IPS-18a (cell line): ENCODE measurements at regions not wholly inside any gene's neighbourhood (a gene's known extent, or its start where the extent isn't known, plus 50 kb on each side); places are given as distances from the start of the nearest gene placed in this dataset.

Experiments used
- H3K27ac ChIP-seq: one replicate; pipeline ENCODE4 v1.5.1; 2013; ENCODE audit warnings: low read length
- H3K27me3 ChIP-seq: one replicate; pipeline ENCODE4 v1.6.1; 2013; ENCODE audit warnings: mild to moderate bottlenecking, low read length; ENCODE audit not compliant: control insufficient read depth, insufficient read depth
- H3K36me3 ChIP-seq: one replicate; pipeline ENCODE4 v1.6.1; 2013; ENCODE audit warnings: low read depth, low read length; ENCODE audit not compliant: control insufficient read depth
- H3K4me1 ChIP-seq: one replicate; pipeline ENCODE4 v1.6.1; 2013; ENCODE audit warnings: low read depth, low read length; ENCODE audit not compliant: control insufficient read depth
- H3K4me3 ChIP-seq: one replicate; pipeline ENCODE4 v1.5.1; 2013; ENCODE audit warnings: low read length
- H3K9ac ChIP-seq: one replicate; pipeline ENCODE4 v1.6.1; 2013; ENCODE audit warnings: mild to moderate bottlenecking, low read length, moderate library complexity
- H3K9me3 ChIP-seq: one replicate; pipeline ENCODE4 v1.6.1; 2013; ENCODE audit warnings: low read depth, low read length; ENCODE audit not compliant: control insufficient read depth

DNA sequence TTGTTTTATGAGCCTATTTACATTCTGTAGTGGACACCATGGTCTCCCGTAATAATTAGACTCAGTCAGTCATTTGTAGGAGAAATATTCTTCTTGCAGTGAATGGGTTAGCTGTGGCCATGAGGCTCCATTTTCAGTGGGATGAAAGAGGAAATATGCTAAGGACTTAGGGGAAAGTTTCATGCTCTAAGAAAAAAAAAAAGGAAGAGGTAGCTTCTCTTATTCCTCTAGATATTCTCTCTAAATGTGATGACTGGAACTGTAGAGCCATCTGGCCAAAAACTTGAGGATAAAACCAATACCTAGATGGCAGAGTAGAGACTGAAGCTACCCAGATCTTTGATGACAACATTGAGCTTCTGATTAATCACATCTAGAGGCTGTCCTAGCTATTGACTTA, 75.8 kb upstream of the SESN3 start:
- no peak overlapping the region for H3K9ac ChIP-seq
- peaks cover 5% of the 10 kb centered on the region for H3K4me1 ChIP-seq
- no peaks in the 10 kb centered on the region for H3K36me3 ChIP-seq
- H3K27me3 ChIP-seq = no peaks in the 10 kb centered on the region
- no peak overlapping the region for H3K27ac ChIP-seq
- no peaks in the 10 kb centered on the region for H3K9me3 ChIP-seq
- no peak overlapping the region for H3K4me3 ChIP-seq

DNA sequence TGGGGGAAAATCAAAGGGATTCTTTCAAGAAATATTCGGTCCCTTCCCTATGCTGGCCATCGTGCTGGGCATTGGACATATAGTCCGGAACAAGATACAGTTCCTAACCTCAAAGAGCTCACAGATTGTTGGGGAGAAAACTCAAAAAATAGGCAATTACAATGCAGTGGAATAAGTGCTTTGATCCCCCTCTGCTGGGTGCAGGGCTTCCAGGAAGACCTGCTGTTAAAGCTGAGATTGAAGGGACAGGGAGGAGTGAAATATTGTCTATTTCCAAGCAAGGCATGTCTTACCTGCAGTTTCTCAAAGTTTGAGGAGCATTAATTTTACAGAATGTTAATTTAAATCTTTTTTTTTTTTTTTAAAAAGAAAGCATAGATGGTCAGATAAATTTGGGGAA, 75.1 kb upstream of the SESN3 start:
- peaks cover 5% of the 10 kb centered on the region for H3K4me1 ChIP-seq
- H3K27me3 ChIP-seq = no peaks in the 10 kb centered on the region
- H3K4me3 ChIP-seq = no peak overlapping the region
- no peak overlapping the region for H3K27ac ChIP-seq
- H3K36me3 ChIP-seq = no peaks in the 10 kb centered on the region
- H3K9ac ChIP-seq = no peak overlapping the region
- no peaks in the 10 kb centered on the region for H3K9me3 ChIP-seq

DNA sequence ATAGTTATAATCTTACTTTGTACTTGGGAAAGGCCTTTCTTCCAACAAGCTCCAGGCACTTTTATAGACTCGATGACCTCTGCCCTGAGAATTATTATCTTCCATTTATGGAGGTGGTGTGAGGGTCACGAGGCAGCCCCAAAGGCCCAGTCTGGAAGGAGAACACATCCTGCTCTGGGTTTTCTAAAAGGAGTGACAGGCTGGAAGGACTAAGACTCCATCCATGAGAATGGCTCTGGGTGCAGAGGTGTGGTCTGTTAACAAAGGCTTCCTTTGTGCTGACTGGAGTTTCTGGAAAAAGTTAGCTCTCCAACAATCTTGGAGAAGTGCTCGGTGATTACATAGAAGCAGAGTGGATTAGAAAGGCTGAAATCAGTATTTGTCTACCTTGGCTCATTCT, 74.7 kb upstream of the SESN3 start:
- peaks cover 5% of the 10 kb centered on the region for H3K4me1 ChIP-seq
- H3K9ac ChIP-seq = no peak overlapping the region
- H3K9me3 ChIP-seq = no peaks in the 10 kb centered on the region
- no peak overlapping the region for H3K27ac ChIP-seq
- H3K27me3 ChIP-seq = no peaks in the 10 kb centered on the region
- H3K36me3 ChIP-seq = no peaks in the 10 kb centered on the region
- no peak overlapping the region for H3K4me3 ChIP-seq

DNA sequence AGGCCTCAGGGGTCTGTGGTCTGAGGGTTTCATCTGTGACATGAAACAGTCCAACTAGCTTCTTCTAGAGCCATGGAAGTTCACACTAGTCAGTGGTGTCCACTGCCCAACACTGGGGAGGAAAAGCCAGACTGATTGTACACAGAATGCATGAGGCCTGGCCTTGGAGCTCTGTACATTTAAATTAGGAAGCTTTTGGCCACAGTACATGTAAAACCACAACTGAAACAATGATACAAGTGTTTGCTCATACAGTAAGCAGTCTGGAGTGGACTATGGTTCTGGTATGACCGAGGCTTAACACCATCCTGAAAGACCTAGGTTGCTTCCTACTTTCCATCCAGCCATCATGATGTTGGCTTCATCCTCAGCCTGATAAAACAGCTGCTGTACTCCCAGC, 73.8 kb upstream of the SESN3 start:
- Histone ChIP-seq H3K27me3 (no peaks in the 10 kb centered on the region), H3K36me3 (no peaks in the 10 kb centered on the region), H3K9me3 (no peaks in the 10 kb centered on the region), H3K4me3 (no peak overlapping the region), H3K27ac (no peak overlapping the region), H3K4me1 (peaks cover 8% of the 10 kb centered on the region), H3K9ac (no peak overlapping the region)

DNA sequence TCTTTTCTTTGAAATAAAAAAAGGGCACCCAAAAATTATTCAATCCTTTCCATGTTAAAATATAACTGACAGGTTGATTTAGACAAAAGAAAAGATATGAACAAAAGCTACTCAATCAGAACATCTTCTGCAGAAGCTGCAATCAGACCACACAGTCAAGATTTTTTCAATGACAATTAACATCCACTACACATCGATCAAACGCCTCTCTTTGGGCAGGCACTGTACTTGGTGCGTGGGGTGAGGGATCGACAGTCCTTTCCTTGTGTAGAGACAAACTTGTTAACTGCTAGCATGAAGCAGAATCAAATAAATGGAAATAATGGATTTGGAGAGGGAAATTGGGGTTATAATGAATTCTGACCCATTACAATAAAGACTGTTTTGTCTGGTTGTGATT, 71.2 kb upstream of the SESN3 start:
- H3K4me3 ChIP-seq = no peak overlapping the region
- H3K27me3 ChIP-seq = no peaks in the 10 kb centered on the region

DNA sequence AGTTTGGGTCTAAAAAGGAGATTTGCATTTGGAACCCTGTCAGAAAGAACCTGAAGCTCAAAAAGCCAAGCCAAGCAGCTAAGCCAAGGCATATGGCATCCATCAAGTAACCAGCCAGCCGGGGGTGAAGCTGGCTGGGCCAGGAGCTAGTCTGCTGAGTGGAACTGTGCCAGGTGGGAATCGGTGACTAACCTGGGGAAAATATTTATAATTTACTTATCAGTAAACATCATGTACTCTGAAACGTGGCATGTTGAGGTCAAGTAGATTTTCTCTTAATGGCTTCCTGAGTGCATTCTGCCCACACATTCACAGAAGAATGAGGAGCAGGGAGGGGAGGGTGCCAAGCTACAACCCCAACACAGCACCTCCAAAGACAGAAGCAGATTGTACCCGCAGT, 70.5 kb upstream of the SESN3 start:
- Histone ChIP-seq H3K9ac (no peak overlapping the region), H3K4me1 (peaks cover 28% of the 10 kb centered on the region), H3K36me3 (no peaks in the 10 kb centered on the region), H3K4me3 (no peak overlapping the region), H3K27ac (no peak overlapping the region), H3K27me3 (no peaks in the 10 kb centered on the region), H3K9me3 (no peaks in the 10 kb centered on the region)

More for the DNA sequence above, 71.2 kb upstream of the SESN3 start:
- Histone ChIP-seq H3K9ac (no peak overlapping the region), H3K9me3 (no peaks in the 10 kb centered on the region), H3K36me3 (no peaks in the 10 kb centered on the region), H3K27ac (no peak overlapping the region), H3K4me1 (peaks cover 21% of the 10 kb centered on the region)

DNA sequence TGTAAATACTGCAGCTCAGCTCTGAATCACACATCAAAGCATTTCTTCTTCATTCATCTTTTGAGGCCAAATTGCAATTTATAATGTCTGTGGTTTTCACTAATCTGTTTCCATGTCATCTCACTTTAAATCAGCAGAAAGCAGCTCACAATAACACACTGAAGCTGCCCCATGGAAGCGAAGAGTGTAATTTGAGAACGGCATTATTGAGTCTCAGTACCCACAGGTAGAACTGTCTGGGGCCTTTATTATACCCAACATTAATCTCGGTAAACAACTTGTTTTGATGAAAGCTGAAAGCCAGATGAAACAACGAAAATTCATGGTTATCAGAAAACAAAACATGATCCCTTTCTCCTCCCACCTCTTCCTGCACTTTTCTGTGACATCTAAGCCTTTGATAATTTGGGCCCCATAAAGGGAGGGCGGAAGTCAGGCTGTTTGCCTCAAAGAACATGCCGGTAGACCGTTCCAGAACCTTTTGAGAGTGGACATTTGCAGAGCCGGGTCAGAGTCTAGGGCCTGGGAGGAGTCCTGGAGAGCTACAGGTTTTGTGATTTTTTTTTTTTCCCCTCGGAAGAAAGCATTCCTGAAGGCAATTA, 68.2 kb upstream of the SESN3 start:
- no peak overlapping the region for H3K9ac ChIP-seq
- H3K4me1 ChIP-seq = peaks cover 50% of the 10 kb centered on the region
- H3K27me3 ChIP-seq = no peaks in the 10 kb centered on the region
- no peaks in the 10 kb centered on the region for H3K9me3 ChIP-seq
- no peak overlapping the region for H3K27ac ChIP-seq
- no peaks in the 10 kb centered on the region for H3K36me3 ChIP-seq
- H3K4me3 ChIP-seq = no peak overlapping the region

DNA sequence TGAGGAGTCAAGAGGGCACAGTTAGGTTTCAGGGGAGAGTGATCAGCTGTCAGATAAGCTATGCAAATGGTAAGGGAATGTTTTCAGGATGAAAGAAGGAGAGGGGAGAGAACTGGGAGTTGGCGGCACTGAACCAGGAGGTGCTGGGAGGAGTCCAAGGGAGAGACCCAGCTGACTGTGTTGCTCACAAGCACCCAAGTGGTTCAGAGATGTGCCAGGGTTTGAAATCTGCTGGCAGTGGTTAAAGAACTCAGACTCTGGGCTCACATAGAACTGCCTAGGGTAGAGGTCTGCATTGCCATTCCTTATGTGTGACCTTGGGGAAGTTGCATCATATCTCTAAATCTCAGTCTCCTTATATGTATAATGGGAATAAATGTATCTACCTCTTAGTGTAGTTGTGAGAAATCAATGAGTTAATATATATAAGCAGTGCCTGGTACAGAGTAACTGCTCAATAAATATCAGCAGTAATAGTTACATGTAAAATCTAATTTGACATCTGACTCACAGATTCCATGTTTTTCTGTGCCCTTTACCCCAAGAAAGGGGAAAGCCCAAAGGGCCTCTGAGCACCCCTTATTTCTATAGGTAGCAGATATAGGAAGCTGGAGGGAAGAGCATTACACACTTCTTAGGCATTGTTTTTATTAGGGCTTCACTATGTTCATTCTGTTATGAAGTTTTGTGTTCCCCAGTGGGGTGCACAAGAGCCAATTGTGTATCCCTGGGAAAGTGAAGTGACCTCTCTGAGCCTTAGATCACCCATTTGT, 66.9 kb upstream of the SESN3 start:
- Histone ChIP-seq H3K36me3 (no peaks in the 10 kb centered on the region), H3K27me3 (no peaks in the 10 kb centered on the region), H3K27ac (no peak overlapping the region), H3K4me1 (peaks cover 62% of the 10 kb centered on the region), H3K9ac (no peak overlapping the region), H3K4me3 (no peak overlapping the region), H3K9me3 (no peaks in the 10 kb centered on the region)

DNA sequence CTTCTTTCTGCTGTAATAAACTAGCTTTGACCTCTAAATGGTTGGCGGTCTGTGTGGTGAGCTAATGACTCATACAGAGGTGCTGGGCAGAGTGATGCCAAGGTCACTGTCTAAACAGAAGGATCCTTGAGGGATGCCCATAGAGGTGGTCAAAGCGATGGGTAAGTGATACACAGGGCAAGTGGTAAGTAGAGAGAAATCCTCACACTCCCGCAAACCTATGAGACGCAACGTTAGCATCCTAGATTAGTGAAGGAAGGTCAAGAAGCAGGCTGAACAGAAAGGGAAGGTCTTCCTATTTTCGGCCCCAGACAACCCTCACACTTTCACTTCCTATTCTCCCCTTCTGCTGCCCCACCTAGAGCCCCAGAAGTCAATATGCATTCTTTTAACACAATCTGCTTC, 65.6 kb upstream of the SESN3 start:
- H3K4me1 ChIP-seq = peaks cover 62% of the 10 kb centered on the region
- H3K27me3 ChIP-seq = no peaks in the 10 kb centered on the region

DNA sequence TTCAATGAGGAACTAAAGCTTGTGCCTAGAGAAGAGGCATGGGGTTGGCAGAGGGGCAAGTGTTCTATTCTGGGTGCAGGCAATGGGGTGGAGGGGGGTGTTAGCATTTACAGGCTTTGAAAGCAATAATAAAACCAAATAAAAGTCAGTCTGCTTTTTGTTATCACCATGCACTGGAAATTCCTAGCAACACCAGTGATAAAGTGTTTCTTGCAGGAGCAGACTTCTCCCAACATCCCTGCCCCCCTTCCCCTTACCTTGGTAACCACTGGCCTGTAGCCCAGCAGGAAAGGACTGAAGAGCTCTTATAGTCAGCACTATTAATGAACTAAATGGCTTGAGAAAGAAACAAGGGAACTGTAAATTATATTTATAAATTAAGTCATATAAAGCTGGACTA, 65.2 kb upstream of the SESN3 start:
- Histone ChIP-seq H3K27me3 (no peaks in the 10 kb centered on the region), H3K4me3 (no peak overlapping the region), H3K27ac (no peak overlapping the region), H3K36me3 (no peaks in the 10 kb centered on the region), H3K9me3 (no peaks in the 10 kb centered on the region), H3K9ac (no peak overlapping the region), H3K4me1 (peaks cover 62% of the 10 kb centered on the region)

More for the DNA sequence above, 65.6 kb upstream of the SESN3 start:
- no peak overlapping the region for H3K27ac ChIP-seq
- no peak overlapping the region for H3K9ac ChIP-seq
- H3K9me3 ChIP-seq = no peaks in the 10 kb centered on the region
- no peak overlapping the region for H3K4me3 ChIP-seq
- H3K36me3 ChIP-seq = no peaks in the 10 kb centered on the region

DNA sequence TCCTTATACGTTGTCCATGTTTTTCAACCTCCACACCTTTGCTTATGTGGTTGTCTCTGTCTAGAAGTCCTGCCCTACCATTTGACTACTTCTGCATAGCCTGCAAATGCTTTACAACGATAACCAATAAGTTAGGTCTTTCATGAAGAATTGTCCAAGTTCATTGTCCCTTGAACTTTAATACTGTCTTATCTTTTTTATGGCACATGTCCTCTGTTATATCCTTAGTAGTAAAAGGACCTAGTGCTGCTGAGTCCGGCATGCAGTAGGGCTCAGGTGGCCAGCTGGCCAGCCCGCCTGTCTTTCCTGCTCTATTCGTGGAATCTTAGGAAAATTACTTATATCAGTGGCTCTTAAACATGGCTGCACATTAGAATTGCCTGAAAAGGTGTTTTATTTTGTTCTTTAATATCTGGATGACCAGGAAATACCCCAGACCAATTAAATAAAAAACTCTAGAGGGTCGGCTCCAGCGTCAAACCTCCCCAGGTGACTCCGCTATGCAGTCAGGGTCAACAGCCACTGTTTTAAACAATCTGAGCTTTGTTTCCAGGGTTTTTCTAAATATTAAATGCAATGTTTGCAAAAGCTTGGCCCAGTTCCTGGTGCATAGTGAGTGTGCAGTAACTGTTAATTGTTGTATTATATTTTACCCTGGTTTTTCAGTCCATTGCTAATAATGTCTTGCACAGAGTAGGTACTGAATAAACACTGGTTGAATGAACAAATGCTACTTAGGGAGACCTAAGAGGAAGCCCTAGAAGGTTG, 64.6 kb upstream of the SESN3 start:
- Histone ChIP-seq H3K27me3 (no peaks in the 10 kb centered on the region), H3K9me3 (no peaks in the 10 kb centered on the region), H3K4me3 (no peak overlapping the region), H3K27ac (no peak overlapping the region), H3K9ac (no peak overlapping the region), H3K36me3 (no peaks in the 10 kb centered on the region), H3K4me1 (peaks cover 62% of the 10 kb centered on the region)
